Adrenal gland (tissue), 9 donors: ENCODE measurements at regions not wholly inside any gene's neighbourhood (a gene's known extent, or its start where the extent isn't known, plus 50 kb on each side); places are given as distances from the start of the nearest gene placed in this dataset.

ENCODE experiments used
- DNase-seq, 7 donors: peaks; one replicate each; pipeline ENCODE4 v3.0.0-alpha.2; 2019 to 2020
- H3K27ac ChIP-seq, 5 donors: fragments of 200-600 bp; sonication (generic) in 4 of 5; 1 replicate in 3 of 5; 2 replicates in 2 of 5; pipeline versions ENCODE4 v1.5.1 to v1.8.0; 2016 to 2020; ENCODE audit warnings: mild to moderate bottlenecking in 1 of 5
- H3K27me3 ChIP-seq: fragments of 200-600 bp; 2 replicates; pipeline ENCODE4 v1.8.0; 2021
- H3K36me3 ChIP-seq, 2 donors: fragments of 200-600 bp; replicated peaks in 1 of 2; 1 replicate in 1 of 2; 2 replicates in 1 of 2; pipeline versions ENCODE4 v1.5.1 to v1.8.0; 2018 to 2022
- H3K4me1 ChIP-seq, 2 donors: fragments of 200-600 bp; replicated peaks in 1 of 2; 1 replicate in 1 of 2; 2 replicates in 1 of 2; pipeline versions ENCODE4 v1.5.1 to v1.8.0; 2018 to 2021
- H3K4me3 ChIP-seq, 4 donors: fragments of 200-600 bp; sonication (generic) in 3 of 4; one replicate each; pipeline ENCODE4 v1.5.1; 2016 to 2018
- H3K9me3 ChIP-seq, 3 donors: fragments of 200-600 bp; sonication (generic) in 1 of 3; replicated peaks in 1 of 3; 1 replicate in 2 of 3; 2 replicates in 1 of 3; pipeline versions ENCODE4 v1.5.1 to v1.8.0; 2016 to 2021
- POLR2A ChIP-seq, 2 donors: fragments of 450-650 bp; IDR thresholded peaks; one replicate each; pipeline ENCODE4 v1.6.1; 2017; ENCODE audit warnings: antibody characterized with exemption in 2 of 2, mild to moderate bottlenecking in 2 of 2, moderate library complexity in 1 of 2
- WGBS, 4 donors: extraction: QIAGEN DNeasy Blood & Tissue Kit in 2 of 4; methylation state at CpG; one replicate each; pipeline versions ENCODE4 v1.1.5 to v1.1.7; 2013 to 2017; 5-methylcytosine and 5-hydroxymethylcytosine counted together
- intact Hi-C, 2 donors: fragments of 100-400 bp; cut with DNase I; formaldehyde crosslinking; loops; one replicate each; pipeline versions ENCODE4 v1.14.1 to v1.15.0; 2022 to 2023
- TF ChIP-seq, protein P1 (sequence below), 6 experiments: fragments of 450-650 bp in 4 of 6; fragments of 200-600 bp in 2 of 6; sonication (generic) in 1 of 6; IDR thresholded peaks; 1 replicate in 5 of 6; 2 replicates in 1 of 6; pipeline versions ENCODE4 v1.5.1 to v1.8.0; 2016 to 2021; ENCODE audit warnings: antibody characterized with exemption in 6 of 6, mild to moderate bottlenecking in 2 of 6, moderate library complexity in 1 of 6
- donor health status: healthy with polysubstance abuse.
- donor health status: Bipolar disorder and iron deficiency.
- donor health status: DM: yes; HTN: yes; CAD: no.
- donor health status: DM: no; HTN: no; CAD: no.
- donor health status: DM: no; HTN: no; CAD: no.

- 91 to 96% (median 91%) methylated on average over 1 of the region's 1 CpG for WGBS, 4 donors
- no peak for TF ChIP-seq POLR2A (IDR thresholded peaks at IDR 0.05)
- TF ChIP-seq, protein P1, sequence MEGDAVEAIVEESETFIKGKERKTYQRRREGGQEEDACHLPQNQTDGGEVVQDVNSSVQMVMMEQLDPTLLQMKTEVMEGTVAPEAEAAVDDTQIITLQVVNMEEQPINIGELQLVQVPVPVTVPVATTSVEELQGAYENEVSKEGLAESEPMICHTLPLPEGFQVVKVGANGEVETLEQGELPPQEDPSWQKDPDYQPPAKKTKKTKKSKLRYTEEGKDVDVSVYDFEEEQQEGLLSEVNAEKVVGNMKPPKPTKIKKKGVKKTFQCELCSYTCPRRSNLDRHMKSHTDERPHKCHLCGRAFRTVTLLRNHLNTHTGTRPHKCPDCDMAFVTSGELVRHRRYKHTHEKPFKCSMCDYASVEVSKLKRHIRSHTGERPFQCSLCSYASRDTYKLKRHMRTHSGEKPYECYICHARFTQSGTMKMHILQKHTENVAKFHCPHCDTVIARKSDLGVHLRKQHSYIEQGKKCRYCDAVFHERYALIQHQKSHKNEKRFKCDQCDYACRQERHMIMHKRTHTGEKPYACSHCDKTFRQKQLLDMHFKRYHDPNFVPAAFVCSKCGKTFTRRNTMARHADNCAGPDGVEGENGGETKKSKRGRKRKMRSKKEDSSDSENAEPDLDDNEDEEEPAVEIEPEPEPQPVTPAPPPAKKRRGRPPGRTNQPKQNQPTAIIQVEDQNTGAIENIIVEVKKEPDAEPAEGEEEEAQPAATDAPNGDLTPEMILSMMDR (IDR thresholded peaks at IDR 0.05) = no peak
- no peaks in the 10 kb centered on the region for H3K36me3 ChIP-seq
- no peaks in the 10 kb centered on the region for H3K27me3 ChIP-seq
- intact Hi-C loops = no loop called here
- H3K9me3 ChIP-seq = no peaks in the 10 kb centered on the region
- no peaks in the 10 kb centered on the region for H3K4me1 ChIP-seq
- DNase-seq = no peak
- no peak overlapping the region for H3K4me3 ChIP-seq
- H3K27ac ChIP-seq = no peak overlapping the region
Measured at GRCh38 chr6:122092366-122092765, 307.1 kb upstream of the HSF2 start.

DNA sequence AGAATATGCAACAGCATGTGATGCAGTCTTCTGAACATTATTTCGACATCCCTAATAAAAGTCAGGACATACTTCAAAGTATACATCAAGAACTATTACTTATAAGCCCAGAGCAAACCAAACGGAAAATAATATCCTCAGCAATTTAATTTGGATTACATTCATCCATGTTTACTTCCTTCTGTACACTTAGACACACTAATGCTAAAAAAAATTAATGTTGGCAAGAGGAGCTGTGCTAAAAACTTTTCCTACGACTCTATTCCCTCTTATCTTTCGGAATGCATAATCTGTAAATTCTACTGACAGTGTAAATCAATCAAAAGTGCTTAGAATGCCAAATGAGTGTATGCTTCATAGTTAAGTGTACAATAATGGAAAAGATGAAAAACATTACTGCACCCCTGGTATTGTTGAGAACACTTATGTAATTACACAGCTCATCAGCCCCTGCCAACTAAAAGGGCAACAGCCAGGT lies 301.2 kb upstream of the HSF2 start:
- 47 to 55% (median 55%) methylated on average over 4 of the region's 4 CpGs for WGBS, 4 donors
- H3K27ac ChIP-seq = no peak overlapping the region
- H3K27me3 ChIP-seq = no peaks in the 10 kb centered on the region
- H3K4me3 ChIP-seq = no peak overlapping the region
- no peak for DNase-seq
- H3K9me3 ChIP-seq = no peaks in the 10 kb centered on the region
- H3K36me3 ChIP-seq = no peaks in the 10 kb centered on the region
- intact Hi-C loops = no loop called here
- no peaks in the 10 kb centered on the region for H3K4me1 ChIP-seq
- TF ChIP-seq, protein P1 (IDR thresholded peaks at IDR 0.05) = no peak
- no peak for TF ChIP-seq POLR2A (IDR thresholded peaks at IDR 0.05)

DNA sequence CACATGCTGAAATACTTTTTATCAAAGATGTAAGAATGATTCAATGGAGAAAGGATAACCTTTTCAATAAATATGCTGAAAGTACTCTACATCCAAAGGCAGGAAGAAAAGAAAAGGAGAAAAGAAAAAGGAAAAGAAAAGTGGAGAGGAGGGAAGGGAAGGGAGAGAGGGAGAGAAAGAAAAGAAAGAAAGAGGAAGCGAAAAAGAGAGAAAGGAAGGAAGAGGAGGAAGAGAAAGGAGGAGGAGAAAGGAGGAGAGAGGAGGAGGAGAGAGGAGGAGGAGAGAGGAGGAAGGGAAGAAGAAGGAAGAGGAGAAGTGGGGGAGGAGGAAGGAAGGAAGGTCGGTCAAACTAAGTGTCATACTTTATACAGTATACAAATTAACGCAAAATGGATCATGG lies 297.4 kb upstream of the HSF2 start:
- Histone ChIP-seq H3K4me1 (no peaks in the 10 kb centered on the region), H3K27ac (no peak overlapping the region), H3K27me3 (no peaks in the 10 kb centered on the region), H3K9me3 (no peaks in the 10 kb centered on the region), H3K4me3 (no peak overlapping the region), H3K36me3 (no peaks in the 10 kb centered on the region)
- DNase-seq = no peak
- WGBS, 4 donors = 82 to 90% (median 86%) methylated on average over 3 of the region's 3 CpGs
- TF ChIP-seq POLR2A (IDR thresholded peaks at IDR 0.05) = no peak
- TF ChIP-seq, protein P1 (IDR thresholded peaks at IDR 0.05) = no peak
- intact Hi-C loops = no loop called here

- WGBS, 4 donors = 68 to 87% (median 81%) methylated on average over 3 of the region's 3 CpGs
- no peak for DNase-seq
- no peaks in the 10 kb centered on the region for H3K4me1 ChIP-seq
- H3K36me3 ChIP-seq = no peaks in the 10 kb centered on the region
- H3K27me3 ChIP-seq = no peaks in the 10 kb centered on the region
- intact Hi-C loops = no loop called here
- H3K27ac ChIP-seq = no peak overlapping the region
- H3K4me3 ChIP-seq = no peak overlapping the region
- TF ChIP-seq, protein P1 (IDR thresholded peaks at IDR 0.05) = no peak
- TF ChIP-seq POLR2A (IDR thresholded peaks at IDR 0.05) = no peak
- no peaks in the 10 kb centered on the region for H3K9me3 ChIP-seq
Measured at GRCh38 chr6:122107256-122107852, 292.1 kb upstream of the HSF2 start.
